B cell (primary cell): ENCODE measurements at regions not wholly inside any gene's neighbourhood (a gene's known extent, or its start where the extent isn't known, plus 50 kb on each side); places are given as distances from the start of the nearest gene placed in this dataset.
"Not testable (repeated sequence)": the region's sequence is repeated elsewhere in the genome, so short reads cannot be mapped to it uniquely, and the experiment has no call there.

Source experiments
- CTCF ChIP-seq: fragments of 200-600 bp; IDR thresholded peaks from one replicate; pipeline ENCODE4 v1.8.0; 2022; ENCODE audit warnings: antibody characterized with exemption, mild to moderate bottlenecking
- EZH2 ChIP-seq: IDR thresholded peaks from 2 replicates; pipeline ENCODE4 v1.6.1; 2012; ENCODE audit warnings: borderline replicate concordance, low read depth, mild to moderate bottlenecking, moderate library complexity, low read length; ENCODE audit not compliant: insufficient read depth, poor library complexity, severe bottlenecking

DNA sequence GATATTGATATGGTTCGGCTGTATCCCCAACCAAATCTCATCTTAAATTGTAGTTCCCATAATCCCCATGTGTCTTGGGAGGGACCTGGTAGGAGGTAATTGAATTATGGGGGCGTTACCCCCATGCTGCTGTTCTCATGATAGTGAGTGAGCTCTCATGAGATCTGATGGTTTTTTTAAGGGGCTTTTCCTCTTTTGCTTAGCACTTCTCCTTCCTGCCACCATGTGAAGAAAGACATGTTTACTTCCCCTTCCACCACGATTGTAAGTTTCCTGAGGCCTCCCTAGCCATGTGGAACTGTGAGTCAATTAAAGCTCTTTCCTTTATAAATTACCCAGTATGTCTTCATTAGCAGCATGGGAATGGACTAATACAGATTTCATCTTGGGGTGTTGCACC is 358.6 kb downstream of the TXNL1 start:
- not testable (repeated sequence) for TF ChIP-seq CTCF, EZH2
